CD4-positive, alpha-beta T cell treated with Interleukin-12 subunit alpha and Interleukin-12 subunit beta, for 1 hour (primary cell): ENCODE measurements at regions not wholly inside any gene's neighbourhood (a gene's known extent, or its start where the extent isn't known, plus 50 kb on each side); places are given as distances from the start of the nearest gene placed in this dataset.
A peak's percentile ranks its signal among the peaks of the same experiment; 100 is the strongest.

Source experiments
- DNase-seq: peaks from one replicate; pipeline ENCODE4 v3.0.0-alpha.2; 2020

DNA sequence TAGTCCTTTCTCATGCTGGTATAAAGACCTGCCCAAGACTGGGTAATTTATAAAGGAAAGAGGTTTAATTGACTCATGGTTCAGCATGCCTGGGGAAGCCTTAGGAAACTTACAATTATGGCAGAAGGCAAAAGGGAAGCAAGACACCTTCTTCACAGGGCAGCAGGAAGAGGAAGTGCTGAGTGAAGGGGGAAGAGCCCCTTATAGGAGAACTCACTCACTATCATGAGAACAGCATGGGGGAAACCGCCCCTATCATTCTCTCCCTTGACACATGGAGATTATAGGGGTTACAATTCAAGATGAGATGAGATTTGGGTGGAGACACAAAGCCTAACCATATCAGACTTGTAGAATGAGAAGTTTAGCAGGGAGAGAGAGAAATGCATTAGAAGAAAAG, 373.3 kb upstream of the DIAPH2 start:
- no peak for DNase-seq

DNA sequence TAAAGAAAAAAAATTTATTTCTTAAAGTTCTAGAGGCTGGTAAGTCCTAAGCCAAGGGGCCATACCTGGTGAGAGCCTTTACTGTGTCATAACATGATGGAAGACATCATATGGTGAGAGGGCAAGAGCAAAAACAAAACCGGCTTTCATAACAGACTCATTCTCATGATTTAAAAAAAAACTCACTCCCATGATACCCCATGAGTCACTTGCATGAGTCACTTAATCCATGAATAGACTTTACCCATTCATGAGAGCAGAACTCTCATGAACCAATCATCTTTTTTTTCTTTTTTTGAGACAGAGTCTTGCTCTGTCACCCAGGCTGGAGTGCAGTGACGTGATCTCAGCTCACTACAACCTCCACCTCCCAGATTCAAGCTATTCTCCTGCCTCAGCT, 369.7 kb upstream of the DIAPH2 start:
- no peak for DNase-seq

DNA sequence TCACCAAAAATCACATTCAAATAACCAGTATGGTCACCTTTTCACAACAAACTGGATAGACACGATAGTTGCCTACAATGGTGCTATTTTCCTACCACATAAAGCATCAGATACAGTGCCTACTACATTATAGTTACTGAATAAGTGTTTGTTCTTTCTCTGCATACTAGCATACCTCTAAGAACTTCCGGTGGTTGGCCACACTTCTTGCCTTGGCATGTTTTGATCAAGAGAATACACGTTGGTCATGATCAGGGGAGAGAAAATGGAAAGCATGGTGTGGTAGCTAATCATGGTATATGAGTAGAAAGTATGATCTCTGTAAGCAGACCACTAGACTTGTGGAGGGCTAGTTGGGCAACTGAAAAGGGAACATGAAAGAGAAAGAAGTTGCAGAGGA, 322.8 kb upstream of the DIAPH2 start:
- no peak for DNase-seq

DNA sequence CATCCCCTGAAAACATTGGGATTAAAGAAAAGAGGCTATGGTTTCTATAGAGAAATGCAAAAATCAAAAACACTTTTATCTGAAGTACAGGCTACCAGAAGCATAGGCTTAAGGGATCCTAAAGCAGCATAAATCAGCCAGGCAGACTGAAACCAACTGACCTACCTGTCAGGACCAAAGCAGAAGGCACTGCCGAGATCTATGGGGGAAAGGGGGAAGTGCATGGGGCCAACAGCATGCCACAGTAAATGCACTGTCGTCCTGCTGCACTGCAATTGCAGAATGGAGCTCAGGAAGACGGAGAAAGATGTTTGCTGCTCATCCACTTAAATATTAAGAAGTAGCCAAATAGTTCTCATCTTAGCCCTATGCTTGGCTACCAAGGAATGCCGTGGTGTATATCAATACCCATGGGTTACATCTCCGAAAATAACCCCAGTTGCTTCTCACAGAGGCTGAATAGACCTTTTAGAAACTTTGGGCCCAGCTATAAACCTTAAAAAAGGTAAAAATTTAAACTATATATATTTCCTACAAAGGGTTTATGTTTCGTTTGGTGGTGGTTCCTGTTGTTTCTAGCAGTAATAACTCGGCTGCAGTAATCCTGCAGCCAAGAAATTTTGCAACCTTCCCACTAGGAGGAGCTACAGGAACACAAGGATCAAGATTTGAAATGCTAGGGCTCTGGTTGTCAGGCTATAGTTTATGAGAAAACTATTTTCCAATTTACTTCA, 312.2 kb upstream of the DIAPH2 start:
- DNase-seq, result peak; percentile 4

DNA sequence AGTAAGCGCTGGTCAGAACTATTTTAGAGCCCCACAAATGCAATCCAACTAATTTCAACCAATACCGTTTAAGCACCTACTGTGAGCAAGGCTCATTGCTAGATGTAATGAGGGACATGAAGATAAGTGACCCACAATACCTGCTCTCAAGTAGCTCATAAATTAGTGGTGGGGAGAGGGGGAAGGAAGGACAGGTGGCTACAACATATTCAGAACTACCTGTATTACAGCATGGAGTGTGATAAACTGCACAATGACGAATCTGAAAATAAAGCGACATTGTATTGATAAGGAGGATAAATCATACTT, 311.6 kb upstream of the DIAPH2 start:
- no peak for DNase-seq

DNA sequence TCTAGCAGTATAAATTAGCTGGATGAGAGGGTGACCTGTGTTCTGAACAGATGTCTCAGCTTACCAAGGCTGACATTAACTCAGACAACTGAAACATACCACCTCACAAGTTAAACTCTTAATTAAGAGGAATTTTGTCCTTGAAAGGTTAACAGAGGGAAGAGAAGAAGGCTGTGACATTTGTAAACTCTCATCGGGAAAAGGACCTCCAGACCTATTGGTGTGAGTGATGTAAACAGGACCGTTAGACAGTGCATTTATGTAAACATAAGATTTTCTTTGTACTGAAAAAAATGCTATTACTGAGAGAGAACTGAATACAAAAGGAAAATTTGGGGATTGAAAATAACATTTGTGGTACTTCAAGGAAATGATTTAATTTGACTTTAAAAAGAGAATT, 308.4 kb upstream of the DIAPH2 start:
- DNase-seq, result no peak

DNA sequence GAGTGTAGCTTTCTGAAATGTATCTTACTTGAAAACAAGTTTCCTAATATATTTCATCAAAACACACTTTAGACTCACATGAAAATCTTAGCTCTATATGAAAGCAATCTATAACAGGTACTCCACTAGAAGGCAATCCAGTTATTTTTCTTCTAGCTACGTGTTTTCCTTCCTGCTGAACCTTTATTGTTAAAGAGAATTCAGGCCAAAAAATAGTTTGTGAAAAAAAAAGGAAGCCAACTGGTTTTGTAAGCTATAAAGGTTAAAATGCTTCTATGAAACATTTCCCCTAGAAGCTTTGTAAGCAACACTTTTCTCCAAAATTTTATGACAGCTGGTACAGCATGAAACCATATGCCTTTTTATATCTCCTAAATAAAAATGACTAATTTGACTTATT, 304.7 kb upstream of the DIAPH2 start:
- DNase-seq, result no peak

DNA sequence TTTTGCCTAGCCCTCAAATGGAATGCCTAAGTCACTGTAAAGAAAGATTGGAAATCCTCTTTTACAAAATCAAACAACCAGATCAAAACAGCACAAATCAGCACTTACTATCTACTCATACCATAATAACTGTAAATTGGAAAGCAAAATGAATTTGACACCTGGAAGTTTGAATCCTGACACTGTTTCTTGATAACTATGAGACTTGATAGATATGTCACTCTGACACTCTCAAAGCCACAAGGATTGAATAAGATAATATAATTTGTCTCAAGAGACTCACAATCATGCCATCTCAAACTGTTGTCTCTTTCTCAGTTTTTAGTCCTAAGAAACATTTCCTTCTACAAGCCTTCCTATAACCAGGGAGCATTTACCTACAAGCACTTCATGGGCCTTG, 302.6 kb upstream of the DIAPH2 start:
- no peak for DNase-seq

DNA sequence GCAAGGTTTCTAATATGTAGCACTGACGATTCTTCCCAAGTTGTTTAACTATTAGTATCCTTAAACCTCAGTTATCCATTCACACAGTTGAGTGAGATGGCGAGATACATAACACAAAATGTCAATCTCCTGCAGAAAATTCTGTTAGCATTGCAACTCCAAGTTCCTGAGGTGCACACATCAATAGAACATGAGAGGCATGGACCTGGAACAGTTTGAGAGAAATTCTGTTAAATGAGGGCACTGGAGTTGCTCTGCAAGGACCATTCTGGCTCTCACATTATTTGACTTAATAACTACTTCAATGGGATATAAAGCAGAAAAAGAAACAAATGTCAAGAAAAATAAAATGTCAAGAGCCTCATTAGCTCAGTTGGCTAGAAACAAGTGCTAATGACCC, 301.2 kb upstream of the DIAPH2 start:
- DNase-seq, result no peak

DNA sequence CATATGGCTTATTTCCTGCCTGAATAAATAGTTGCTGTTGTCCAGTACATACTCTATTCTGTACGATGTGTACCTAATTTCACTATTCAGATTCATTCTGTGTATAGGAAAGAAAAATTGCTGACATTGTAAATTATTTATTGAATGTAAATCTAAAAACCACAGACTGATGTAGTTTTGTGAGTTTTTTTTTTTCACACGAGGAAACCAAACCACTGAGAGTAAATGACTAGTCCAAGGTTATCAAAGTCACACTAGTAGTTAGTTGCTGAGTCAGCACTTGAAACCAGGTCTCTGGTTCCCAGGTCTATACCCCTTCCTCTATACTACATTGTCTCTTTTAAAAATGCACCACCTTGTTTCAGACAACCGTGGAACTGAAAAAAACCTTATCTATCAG, 298.3 kb upstream of the DIAPH2 start:
- DNase-seq, result no peak

DNA sequence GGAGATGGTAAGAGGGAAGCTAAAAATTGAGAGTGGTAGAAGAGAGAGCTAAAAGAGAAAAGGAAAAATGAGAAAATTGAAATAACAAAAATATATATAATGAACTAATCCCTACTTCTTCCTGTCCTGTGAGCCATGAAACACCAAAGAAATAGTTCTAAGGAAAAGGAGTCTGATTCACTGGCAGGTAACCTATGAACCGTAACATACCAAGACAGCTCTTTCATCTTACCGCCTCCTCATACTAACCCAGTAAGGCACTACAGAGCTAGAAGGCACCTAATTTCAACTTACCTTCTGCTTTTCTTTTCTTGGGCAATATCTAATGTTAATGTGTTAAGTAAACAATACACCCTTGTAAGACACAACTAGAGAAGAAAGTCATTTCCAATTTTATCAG, 297.7 kb upstream of the DIAPH2 start:
- DNase-seq, result no peak

DNA sequence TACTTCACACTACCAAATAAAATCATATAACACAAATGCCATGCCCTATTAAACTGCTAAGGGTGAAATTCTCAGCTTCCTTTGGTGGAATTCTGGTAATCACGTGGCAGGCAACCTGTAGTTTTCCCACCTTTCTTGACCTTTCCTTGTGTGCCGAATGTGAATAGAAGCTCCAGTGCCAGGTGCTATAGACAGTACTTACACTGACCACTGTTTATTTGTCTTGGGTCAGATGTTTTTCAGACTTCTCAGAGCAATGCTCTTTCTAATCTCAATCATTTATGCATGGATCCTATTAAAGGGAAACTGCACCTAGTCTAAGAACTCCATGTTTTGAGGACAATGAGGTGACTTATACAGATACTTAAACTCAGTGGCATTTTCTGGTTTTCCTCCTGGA, 296.8 kb upstream of the DIAPH2 start:
- no peak for DNase-seq

DNA sequence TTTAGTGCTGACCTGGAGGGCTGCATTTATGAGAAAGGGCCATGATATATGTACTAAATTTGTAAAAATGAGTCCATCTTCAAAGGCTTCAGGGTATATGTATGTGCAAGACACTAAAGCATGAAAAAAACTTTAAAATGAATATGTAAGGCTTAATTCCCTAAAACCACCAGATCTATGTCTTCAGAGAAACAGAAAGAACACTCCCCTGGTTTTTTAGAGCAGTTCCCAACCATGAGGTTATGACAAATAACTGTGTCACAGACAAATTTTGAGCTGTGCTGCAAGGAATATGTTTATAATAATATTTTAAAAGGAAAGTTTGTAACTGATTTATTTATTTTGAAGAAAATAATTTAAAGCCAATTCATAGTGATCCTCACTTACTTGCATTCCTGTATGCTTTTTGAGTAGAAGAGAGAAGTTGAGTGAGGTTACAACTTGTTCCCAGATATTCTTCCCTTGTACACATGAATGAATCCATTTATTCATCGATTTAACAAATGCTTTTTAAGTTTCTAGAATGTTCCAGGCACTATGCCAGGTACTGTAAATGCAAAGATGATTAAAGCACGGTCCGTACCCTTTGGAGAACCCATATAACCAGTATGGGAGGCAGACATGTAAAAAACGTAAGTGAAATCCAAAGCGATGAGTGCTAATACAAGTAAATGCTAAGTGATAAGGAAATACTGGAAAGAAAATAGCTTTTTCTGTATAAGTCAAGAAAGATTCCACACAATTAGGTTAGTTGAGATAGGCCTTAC, 295.2 kb upstream of the DIAPH2 start:
- no peak for DNase-seq

DNA sequence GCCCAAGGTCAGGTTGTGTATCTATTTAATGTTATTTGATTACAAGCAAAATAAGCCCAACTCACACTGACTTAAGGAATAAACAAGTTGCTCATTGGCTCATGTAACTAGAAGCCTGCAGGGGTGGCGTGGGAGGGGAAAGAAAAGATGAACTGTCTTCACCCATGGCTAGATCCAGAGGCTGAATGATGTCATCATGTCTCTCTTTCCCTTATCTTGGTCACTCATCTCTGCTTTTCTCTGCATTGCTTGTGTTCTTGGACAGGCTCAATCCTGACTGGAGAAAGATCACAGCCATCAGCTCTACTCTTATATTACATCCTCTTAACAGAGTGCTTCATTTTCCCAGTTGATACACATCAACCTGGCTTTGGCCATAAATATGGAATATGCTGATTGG, 290.0 kb upstream of the DIAPH2 start:
- DNase-seq, result no peak

DNA sequence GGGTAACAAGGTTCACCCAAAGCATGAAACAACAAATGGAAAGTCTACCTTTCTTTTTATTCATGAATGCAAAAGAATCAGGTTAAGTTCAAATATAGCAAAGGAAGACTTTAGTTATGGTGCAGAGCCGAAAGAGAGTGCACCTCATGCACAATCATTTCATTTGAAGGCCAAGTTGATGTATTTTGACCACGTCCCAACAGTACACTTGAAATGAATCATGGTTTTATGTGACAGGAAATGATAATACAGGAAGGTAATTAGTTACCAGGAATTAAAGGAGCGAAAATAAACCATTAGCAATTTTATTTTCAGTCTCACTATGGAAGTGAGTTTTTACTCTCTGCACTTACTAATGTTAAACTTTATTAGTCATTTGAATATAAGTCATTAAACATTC, 281.2 kb upstream of the DIAPH2 start:
- no peak for DNase-seq

DNA sequence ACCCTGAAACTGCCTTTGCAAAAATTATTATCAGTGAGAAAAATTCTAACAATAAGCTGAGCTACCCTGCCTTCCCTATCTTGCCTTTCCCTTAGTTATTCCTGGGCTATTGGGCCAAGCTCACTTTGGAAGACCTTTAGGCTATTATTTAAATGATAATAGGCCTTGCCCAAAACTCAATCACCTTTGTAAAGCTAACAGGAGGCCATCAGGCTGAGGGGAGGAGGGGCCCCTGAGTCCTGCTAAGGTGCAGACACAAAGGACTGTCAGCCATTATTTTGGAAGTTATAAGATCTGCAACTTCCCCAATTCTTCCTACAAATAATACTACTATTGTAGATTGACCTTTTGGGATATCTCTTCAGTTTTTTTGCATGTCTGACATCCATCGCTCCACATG, 278.8 kb upstream of the DIAPH2 start:
- no peak for DNase-seq

DNA sequence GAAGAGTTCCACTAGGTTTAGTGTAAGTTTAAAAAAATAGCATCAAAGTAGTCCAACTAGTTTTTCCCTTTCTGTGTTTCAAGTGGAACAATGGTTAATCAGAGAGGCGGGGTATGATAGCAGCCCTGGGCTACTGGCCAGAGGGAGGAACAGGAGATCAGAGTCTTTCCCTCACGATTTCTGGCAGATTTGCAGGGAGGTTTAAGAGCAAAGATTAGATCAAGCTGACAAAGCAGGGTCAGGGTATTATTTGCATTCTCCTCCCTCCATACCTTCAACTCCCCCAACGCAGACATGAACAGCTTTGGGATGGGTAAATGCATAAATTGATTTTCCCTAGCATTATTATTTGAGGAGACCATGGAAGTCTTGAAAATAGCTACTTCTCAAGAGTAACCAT, 277.6 kb upstream of the DIAPH2 start:
- DNase-seq, result no peak

DNA sequence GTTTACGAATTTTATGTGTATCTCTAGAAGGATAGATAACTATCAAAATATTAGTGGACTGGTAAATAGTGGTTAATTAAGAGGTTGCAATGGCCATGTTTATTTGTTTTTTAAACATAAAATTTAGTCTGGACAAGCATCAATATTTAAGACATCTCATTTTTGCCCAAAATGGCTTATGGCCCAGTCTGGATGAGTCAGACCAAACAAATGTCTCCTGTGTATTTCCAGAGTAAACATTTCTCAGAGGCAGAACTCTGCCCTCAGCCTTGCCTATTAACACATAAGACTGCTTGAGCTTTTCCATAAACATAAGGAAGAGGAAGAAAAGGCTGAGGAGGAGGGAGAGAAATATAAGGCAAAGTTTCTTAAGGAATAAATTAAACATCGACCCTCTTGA, 277.1 kb upstream of the DIAPH2 start:
- no peak for DNase-seq

DNA sequence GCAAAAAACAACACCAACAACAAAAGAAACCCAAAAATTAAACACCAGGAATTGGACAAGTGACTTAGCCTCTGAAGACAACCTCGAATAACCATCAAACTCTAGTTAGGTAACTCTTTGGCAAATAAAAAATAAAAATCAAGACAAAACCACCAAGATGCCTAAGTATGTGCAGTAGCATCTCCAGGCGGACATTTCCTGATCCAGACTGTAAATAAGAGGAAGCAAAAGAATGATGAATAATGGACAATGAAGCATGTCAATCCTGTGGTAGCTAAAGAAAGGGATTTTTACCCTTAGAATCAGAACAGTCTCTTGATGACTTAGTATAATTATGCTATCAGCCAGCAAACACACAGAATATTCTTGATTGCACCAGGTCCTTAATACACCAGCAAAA, 276.7 kb upstream of the DIAPH2 start:
- no peak for DNase-seq

DNA sequence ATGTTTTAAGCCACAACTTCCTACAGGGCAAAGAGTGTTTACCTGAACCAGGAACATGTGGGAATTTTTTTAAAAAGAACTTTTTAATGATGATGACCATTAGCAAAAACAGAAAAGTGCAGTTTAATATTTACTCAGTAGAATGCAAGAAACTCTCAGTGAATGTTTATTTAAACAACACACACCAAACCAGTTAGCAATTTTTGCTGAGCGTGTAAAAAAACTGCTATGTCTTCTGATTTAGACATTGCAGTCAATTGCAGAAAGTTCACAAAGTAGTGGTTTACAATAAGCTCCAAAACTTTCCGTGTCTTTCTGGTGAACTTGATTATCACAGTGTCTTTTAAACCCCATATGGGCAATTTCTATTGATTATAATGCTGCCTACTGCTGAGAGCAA, 273.7 kb upstream of the DIAPH2 start:
- no peak for DNase-seq

DNA sequence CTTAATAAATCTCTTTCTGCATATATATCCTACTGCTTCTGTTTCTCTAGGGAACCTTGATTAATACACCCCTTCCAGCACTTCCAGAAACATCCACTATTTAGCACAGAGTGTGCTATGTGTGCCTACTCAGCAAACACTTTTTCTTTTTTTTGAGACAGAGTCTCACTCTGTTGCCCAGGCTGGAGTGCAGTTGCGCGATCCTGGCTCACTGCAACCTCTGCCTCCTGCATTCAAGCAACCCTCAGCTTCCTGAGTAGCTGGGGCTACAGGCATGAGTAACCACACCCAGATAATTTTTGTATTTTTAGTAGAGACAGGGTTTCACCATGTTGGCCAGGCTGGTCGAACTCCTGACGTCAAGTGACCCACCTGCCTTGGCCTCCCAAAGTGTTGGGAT, 266.9 kb upstream of the DIAPH2 start:
- DNase-seq, result no peak

DNA sequence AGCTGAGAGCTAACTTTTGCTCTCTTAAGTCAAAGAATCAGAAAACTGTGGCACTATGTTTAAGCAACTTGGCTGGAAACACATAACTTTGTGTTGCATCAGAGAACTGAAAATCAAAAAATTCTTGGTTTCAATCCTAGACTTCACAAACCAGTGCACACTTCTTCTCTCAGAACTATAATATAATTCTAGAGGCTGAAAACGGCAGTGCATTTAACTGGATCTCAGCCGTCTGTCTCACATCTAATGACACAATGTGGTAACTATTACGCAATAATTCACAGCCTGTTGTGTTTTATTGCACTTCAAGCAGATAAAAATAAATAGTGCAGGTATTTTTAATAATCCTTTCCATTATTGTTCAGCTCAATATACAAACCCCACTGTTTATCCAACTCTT, 260.6 kb upstream of the DIAPH2 start:
- DNase-seq, result no peak

DNA sequence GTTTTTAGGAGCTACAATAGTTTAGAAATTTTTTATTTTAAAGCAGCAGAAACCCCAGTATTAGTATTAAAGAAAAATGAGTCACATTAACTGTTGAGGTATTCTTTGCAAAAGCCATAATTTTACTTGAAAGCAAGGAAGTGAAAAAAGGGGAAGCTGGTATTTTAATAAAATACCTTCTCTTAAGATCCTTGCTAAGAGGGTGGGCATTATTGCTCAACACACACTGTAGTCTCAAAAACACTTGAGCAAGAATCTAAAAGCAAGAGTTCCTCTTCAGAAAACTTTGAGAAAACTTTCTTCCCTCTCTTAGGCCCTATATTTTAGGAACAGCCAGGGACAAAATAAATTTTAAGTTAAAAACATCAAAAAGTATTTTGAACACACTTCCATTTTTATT, 259.4 kb upstream of the DIAPH2 start:
- DNase-seq, result no peak

DNA sequence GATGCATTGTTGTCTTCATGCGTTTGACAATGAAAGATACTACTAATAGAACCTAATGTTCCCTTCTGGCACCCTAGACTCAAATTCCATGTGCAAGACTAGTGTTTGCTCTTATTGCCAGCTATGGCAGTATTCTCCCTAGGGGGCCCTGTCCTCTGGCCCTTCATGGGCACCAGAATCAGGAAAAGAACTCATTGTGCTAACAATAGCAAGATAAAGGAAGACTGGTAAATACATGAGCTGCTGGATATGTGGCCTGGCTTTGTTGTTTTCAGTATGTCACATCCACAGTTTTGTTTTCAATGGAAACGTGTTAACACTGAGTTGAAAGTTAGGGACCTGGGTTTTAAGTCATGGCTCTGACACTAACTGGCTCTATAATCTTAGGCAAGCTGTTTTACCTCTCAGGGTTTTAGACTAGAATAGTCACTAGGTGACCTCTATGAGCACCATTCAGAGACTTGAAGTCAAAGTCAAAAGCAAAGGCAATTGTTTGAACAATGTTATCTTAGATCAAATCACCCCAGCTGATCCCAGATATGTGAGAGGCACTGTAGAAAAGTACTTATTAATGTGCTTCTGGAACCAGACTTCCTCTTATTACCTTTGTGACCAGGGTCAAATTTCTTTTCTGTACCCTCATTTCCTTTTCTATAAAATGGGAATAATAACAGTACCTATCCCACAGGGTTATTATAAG, 253.7 kb upstream of the DIAPH2 start:
- DNase-seq, result no peak

DNA sequence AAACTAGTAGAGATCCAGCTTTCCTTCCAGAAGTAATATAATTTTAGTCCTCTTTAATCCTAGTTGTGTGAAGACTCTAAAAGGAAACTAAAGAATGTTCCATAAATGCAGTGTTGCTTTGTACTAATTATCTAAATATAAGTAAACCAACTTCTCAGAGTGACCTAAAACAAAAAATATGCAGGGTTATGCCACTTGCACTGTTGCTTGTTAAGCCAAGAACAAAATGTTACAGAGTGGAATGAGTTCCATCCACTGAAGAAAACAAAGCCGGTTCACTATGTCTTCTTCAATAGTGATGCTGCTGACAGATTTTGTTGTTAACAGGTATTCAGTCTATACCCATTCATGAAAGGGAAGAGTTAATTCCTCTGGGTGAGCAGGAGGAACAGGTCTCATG, 252.0 kb upstream of the DIAPH2 start:
- no peak for DNase-seq
